GM18508 (cell line): ENCODE measurements at regions not wholly inside any gene's neighbourhood (a gene's known extent, or its start where the extent isn't known, plus 50 kb on each side); places are given as distances from the start of the nearest gene placed in this dataset.

Experiments
- ATAC-seq: cut with Tn5 transposase; IDR thresholded peaks from one replicate; pipeline ENCODE4 v1.9.1; 2021; ENCODE audit warnings: moderate number of reproducible peaks; ENCODE audit not compliant: insufficient read depth, unreplicated experiment

GRCh38 chr6:4192173-4192572 is 56.8 kb upstream of the ECI2 start:
- ATAC-seq: no peak

GRCh38 chr6:4191271-4191721 is 55.9 kb upstream of the ECI2 start:
- no peak for ATAC-seq

- ATAC-seq: no peak
Measured at GRCh38 chr6:4189249-4189648, 53.9 kb upstream of the ECI2 start.

- no peak for ATAC-seq
Measured at GRCh38 chr6:4188801-4189200, 53.4 kb upstream of the ECI2 start.

GRCh38 chr6:4187480-4187879 is 52.1 kb upstream of the ECI2 start:
- ATAC-seq: no peak

GRCh38 chr6:4186385-4186784 is 51.0 kb upstream of the ECI2 start:
- no peak for ATAC-seq

GRCh38 chr6:4185846-4186245 is 50.5 kb upstream of the ECI2 start:
- no peak for ATAC-seq

DNA sequence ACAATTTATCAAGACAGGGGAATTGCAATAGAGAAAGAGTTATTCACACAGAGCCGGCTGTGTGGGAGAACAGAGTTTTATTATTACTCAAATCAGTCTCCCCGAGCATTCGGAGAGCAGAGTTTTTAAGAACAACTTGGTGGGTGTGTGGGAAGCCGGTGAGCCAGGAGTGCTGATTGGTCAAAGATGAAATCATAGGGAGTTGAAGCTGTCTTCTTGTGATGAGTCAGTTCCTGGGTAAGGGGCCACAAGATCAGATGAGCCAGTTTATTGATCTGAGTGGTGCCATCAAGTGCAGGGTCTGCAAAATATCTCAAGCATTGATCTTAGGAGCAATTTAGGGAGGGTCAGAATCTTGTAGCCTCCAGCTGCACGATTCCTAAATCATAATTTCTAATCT is 50.0 kb upstream of the ECI2 start:
- no peak for ATAC-seq
